ENCODE measurements at regions not wholly inside any gene's neighbourhood (a gene's known extent, or its start where the extent isn't known, plus 50 kb on each side); places are given as distances from the start of the nearest gene placed in this dataset.

DNA sequence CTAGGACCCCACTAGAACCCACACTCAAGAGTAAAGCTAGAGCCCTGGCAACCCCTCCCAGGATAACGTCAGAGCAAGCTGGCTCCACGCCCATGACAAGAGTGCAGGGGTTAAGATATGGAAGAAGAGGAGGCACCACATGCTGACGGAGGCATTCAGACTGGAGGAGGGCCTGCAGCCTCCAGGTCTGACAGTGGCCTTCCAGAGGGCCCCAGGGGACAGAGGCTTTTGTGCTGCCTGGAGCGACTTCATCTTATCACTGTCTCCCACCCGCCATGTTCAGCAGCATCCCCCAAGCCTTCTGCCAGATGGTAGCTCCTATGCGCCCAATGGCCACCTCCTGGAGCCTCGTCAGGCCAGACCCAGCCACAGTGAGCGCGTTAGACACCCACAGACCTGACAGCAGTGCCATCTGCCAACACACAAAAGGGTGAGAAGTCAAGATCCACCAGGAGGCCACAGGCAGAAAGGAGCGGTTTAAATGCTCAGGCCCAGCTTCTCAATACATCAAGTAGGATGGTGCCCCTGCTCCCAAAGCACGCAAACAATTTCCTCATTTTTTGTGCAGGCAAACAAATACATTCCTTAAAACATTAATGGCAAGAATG, 65.8 kb downstream of the C5orf15 start:
- TF ChIP-seq, protein P1, sequence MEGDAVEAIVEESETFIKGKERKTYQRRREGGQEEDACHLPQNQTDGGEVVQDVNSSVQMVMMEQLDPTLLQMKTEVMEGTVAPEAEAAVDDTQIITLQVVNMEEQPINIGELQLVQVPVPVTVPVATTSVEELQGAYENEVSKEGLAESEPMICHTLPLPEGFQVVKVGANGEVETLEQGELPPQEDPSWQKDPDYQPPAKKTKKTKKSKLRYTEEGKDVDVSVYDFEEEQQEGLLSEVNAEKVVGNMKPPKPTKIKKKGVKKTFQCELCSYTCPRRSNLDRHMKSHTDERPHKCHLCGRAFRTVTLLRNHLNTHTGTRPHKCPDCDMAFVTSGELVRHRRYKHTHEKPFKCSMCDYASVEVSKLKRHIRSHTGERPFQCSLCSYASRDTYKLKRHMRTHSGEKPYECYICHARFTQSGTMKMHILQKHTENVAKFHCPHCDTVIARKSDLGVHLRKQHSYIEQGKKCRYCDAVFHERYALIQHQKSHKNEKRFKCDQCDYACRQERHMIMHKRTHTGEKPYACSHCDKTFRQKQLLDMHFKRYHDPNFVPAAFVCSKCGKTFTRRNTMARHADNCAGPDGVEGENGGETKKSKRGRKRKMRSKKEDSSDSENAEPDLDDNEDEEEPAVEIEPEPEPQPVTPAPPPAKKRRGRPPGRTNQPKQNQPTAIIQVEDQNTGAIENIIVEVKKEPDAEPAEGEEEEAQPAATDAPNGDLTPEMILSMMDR (IDR thresholded peaks at IDR 0.05): no peak
- no peak for TF ChIP-seq POLR2A (IDR thresholded peaks at IDR 0.05)

Data from thyroid gland (tissue), 4 donors.